SK-MEL-5 (cell line): ENCODE measurements at regions not wholly inside any gene's neighbourhood (a gene's known extent, or its start where the extent isn't known, plus 50 kb on each side); places are given as distances from the start of the nearest gene placed in this dataset.

Experiments used
- DNase-seq: peaks from one replicate; pipeline ENCODE4 v3.0.0-alpha.2; 2016; ENCODE audit warnings: low read depth, low spot score
- in situ Hi-C: cut with HindIII; loops from 2 replicates; pipeline ENCODE4 v1.10.0; 2016; ENCODE audit warnings: low sequenced_read_pairs, high pct_unique_total_duplicates, low pct_unique_long_range_greater_than_20kb

DNA sequence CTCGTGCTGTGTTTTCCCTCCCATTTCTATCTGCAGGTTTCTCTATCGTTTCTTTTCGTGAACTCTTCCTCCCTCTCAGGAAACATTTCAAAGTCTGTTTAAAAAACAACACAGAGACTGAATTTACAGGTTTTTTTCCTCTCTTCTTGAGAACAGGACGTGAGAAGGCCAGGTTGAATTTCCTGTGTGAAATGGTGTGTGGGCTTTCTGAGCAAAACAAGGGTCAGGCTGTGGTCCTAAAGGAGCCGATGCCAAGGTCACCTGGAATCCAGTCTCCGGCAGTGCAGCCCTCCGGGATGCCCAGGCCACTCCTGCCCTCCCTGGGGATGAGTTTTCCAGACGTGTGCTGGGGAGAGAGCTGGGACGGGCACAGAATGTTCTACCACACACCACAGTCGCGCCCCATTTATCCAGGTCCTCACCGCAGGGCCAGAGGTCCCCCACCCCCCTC, 62.7 kb upstream of the RUNX3 start:
- in situ Hi-C loops: no loop called here

DNA sequence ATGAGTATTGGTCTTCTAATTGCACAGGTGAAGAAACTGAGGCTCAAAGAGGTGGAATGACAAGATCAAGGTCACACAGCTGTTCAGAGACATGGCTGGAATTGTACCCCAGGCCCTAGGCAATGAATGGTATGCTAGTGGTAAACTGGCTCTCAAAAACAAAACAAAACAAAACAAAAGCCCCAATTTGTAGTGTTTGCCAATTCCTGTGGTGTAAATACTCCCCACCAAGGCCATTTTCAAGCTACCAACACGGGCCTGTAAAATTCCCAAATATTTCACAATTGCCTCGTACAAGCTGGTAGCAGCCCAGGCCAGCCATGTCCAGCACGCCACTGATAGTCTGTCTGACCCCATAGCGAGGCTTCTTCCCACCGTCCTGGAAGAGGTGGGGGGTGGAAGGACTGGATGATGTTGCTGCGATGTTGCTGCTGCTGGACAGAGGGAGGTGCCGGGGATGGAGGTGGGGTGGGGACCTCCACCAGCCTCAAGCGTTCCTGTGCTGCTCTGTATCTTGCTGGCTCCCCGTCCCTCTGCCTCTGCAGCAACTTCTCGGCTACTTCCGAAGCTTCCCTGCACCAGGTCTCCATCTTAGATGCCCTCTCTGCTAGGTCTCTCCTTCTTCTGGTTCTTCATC, 62.2 kb upstream of the RUNX3 start:
- in situ Hi-C loops: no loop called here

More for the DNA sequence above, 62.7 kb upstream of the RUNX3 start:
- DNase-seq: no peak

DNA sequence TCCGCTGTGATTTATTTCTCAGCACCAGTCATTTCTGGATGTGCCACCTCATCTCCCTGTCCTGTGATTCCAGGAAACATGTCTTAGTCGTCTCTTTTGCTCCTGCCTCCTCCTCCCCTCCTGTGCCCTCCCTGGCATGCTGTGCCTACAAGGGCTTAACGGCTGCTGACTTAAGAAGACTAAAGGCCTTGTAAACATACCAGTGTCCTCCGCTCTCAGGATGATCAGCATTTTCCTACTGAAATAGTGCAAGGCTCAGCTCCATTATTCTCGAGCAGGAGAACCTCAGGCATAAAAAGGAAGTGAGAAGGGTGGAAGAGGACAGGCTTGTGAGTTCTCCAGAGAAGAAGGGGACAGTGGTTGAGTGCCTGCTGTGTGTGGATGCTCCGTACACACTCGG, 61.6 kb upstream of the RUNX3 start:
- in situ Hi-C loops: no loop called here
- no peak for DNase-seq

More for the DNA sequence above, 62.2 kb upstream of the RUNX3 start:
- no peak for DNase-seq

DNA sequence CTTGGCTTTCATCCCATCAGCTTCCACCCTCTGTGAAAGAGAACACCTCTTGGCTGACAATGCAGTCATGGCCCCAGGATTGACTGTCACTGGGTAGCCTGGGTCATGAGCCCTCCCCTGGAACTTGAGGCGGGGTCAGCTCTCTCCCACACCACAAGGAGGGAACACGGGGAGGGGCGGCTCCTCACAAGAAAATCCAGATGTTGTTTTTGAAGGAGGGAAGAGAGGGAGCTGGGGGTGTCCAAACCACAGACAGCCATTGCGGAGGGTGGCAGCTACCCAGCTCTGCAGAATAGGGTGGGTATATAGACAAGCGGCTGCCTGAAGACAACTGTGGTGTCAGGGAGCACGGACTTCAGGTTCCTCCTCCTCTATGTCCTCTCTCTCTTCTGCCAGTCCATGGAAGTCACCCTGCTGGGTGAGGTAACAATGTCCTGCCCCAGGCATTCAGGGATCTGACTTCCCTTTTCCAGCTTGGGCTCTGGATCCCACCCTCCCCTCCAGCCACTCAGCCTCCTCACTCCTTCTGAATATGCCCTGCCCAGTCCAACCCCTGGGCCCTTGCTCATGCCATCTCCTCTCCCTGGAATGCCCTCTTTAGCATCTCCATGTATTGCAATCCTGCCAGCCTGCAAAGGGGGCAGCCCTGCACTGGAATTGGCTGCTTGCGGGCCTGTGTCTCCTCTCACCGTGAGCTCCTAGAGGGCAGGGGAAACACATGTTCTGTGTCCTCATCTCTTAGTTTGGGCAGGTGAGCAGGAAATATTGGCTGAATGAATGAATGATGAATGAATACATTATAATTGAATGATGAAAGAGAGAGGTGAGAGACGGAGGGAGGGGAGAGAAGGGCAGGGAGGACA, 60.9 kb upstream of the RUNX3 start:
- in situ Hi-C loops: no loop called here
- peak; percentile 33 for DNase-seq

DNA sequence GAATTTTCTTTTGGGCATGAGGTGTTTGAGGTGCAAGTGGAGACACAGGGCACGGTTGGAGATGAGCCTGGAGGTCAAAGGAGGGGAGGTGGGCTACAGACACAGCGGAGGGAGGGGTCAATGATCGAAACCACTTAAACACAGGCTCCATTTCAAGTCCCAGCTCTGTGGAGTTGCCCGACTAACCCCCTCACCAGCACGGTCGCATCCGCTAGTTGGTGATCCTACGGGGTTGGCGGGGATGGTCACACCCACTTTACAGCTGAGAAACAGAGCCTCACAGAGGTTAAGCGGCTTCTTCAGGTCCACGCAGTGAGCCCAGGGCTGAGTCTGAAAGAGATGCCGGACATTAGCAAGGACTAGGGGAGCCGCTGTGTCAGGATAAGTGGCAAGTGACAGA, 60.1 kb upstream of the RUNX3 start:
- in situ Hi-C loops: no loop called here

DNA sequence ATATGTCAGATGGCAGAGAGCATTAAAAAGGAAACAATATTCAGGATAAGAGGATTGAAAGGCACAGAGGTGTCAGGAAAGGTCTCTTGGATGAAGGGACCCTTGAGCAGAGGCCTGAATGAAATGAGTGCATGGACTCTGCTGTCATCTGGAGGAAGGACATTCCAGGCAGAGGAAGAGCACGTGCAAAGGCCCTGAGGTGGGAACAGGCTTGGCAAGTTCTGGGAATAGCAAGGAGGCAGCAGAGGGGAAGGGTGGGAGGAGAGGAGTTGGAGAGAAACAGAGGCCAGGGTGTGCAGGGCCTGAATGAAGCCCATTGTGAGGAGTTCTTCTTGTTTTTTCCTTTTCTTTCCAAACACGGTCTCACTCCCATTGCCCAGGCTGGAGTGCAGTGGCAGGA, 59.0 kb upstream of the RUNX3 start:
- DNase-seq: no peak
- in situ Hi-C loops: no loop called here

More for the DNA sequence above, 60.1 kb upstream of the RUNX3 start:
- no peak for DNase-seq

DNA sequence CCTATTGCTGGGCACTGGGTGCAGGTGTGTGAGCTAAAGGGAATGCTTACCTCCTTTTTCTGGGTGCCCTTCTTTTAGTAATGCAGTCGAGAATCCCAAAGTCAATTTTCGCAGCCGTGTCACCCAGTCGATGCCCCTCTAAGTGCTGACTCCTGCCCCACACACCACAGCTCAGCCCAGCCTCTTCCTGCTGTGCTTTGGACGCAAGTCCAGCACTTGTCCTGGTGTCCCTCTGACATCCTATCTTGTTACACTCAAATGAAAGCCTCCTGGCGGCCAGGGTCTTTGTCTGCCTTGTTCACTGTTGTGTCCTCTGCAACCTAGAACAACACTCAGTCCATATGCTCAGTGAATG, 58.5 kb upstream of the RUNX3 start:
- in situ Hi-C loops: no loop called here

DNA sequence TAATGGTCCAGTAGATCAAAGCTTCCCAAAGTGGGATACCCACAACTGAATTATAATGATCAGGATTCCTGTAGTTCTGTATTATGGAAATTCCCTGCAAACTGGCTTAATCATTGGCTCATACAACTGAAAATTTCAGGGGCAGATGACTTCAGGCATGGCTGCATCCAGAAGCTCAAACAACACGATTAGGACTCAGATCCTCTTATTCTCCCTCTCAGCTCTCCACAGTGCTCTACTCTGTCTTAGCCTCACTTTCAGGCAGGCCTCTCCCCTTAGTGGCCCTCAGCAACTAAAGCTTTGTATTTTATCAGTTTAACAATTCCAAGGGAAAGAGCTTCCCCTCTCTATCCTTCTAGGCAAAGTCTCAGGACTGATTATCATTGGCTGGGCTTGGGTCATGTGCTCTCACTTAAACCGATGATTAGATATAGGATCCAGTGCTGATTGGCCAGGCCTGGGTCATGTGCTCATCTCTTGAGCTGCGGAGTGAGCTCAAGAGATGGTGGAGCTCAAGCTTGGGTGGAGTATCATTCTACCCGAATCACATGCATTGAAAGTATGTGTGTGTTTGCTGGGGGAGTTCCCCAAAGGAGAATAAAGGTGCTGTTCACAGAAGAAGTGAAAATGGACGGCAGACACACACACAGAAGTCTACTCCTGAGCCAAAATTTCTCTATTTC, 57.9 kb upstream of the RUNX3 start:
- no peak for DNase-seq

More for the DNA sequence above, 58.5 kb upstream of the RUNX3 start:
- no peak for DNase-seq

DNA sequence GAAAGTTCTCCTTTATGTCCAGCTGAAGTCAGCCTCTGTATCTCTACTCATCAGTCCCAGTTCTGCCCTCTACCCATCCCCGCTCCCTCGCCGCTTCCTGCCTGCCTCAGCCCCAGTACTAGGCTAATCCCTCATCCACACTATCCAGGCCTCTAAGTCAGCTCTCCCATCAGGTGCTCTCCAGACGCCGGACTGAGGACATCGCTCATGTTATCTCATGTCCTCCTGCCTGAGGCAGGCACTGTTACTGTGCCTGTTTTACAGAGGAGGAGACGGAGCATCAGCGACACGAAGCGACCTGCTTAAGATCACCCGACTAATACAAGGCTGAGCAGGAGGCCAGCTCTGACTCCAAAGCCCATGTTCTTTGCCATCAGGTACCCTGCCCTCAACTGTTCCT, 57.3 kb upstream of the RUNX3 start:
- no peak for DNase-seq
- in situ Hi-C loops: no loop called here

More for the DNA sequence above, 57.9 kb upstream of the RUNX3 start:
- in situ Hi-C loops: no loop called here

DNA sequence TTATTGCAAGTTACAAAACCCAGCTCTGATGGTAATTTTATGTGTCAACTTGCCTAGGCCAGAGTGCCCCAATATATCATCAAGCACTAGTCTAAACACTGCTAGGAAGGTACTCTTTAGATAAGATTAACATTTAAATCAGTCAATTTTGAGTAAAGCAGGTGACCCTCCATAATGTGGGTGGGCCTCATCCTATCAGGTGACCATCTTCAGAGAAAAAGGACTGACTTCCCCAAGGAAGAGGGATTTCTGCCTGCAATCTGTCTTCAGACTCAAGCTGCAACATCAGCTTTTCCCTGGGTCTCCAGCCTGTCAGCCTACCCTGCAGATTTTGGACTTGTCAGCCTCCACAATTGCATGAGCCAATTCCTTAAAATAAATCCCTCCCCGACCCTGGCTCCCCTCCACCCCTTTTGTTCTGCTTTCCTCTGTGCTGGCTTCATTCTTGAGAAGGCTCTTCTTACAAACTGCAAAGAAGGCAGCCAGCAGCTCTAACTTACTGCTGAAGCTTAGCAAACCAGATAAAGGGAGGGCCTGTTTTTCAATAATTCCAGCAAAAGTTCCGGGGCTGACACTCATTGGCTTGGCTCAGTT, 56.4 kb upstream of the RUNX3 start:
- in situ Hi-C loops: no loop called here

DNA sequence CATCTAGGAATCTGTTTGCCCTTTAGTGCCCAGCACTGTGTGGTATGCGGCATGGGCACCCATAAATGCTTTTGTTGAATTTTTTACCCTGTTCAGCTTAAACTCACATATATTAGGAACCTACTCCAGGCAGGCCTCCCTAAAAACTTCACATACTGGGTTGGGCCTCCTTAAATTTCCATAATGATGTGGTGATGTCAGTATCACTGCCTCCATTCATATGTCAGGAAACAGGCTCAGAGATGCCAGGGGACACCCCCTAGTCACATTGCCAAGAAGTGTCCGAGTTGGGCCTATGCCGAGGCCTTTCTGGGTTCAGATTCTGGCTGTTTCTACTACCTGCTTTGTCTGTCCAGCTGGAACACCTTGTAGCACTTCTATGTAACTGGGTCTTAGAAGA, 55.7 kb upstream of the RUNX3 start:
- no peak for DNase-seq
- in situ Hi-C loops: no loop called here

More for the DNA sequence above, 56.4 kb upstream of the RUNX3 start:
- DNase-seq: no peak

DNA sequence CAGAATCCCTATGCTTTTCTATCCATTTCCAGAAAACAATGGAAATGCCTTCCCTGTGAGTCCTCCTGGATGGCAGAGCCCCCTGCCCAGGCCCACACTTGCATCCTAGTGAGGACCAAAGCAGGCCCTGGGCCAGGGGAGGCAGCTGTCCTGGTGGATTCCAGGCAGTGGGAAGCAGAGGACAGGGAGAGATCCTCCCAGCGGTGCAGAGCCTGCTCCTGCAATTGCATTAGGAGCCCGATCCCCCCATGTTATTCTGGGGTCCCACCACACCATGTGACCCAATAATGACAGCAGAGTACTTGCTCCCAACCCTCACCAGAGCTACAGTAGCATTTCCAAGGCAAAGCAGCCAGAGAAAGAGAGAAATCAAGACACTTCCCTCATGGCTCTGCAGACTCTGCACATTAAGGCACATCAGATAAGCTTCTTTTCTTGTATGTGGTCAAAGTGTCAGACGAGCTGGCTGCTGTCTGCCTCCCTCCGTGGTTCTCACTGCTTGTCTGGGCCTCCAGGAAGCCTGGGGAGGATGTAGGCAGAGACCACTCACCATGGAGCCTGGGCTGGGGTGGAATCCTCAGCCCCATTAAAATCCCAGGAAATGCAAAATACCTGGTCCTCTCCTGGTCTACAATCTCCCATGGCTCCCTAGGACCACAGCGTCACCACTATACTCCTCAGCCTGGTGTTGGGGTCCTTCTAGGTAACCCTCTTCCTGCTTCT, 54.9 kb upstream of the RUNX3 start:
- in situ Hi-C loops: no loop called here
- DNase-seq: no peak

DNA sequence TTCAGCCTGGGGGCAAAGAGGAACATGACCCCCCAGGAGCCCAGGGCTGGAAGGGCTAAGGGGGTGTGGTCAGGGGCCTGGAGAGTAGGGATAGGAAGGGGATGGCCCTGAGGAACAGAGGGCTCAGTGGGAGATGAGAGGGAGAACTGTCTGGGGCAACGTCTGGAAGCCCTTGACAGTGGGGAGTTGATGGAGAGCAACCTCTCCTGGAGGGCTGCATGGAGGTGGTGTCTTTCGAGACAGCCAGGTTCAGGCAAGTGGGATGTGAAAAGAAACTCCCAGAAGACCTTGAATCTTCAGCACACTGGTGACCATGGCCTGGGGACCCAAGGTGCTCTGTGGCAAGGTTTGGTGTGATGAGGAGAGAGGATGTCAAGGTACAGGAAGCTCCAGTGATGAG, 54.2 kb upstream of the RUNX3 start:
- DNase-seq: no peak
- in situ Hi-C loops: no loop called here

DNA sequence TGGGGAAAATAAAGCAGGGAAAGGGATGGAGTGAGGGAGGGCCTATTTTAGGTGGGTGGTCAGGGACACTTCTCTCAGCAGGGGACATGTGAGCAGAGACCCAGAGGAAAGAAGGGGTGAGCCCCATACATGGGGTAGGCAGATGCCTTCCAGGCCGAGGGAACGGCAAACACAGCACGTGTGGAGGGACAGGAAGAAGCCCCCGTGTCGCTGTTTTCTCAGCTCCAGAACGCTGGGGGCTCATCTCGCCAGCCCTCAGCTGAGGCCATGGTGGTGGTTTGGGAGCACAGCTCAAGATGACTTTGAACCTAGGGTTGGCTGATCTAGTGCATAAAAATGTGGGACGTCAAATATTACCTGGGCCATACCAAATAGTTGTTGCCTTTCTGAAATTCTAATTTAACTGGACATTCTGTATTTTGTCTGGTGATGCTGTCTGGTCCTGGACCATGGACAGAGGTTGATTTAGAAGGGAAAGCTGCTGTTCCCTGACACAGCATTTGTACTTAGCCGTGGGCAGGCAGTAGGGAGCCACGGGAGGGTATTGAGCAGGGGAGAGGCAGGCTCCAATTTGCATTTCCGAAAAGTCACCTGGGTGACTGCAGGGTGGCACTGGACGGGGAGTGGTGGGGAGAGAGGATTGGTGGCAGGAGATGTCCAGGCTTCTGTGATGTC, 53.1 kb upstream of the RUNX3 start:
- in situ Hi-C loops: no loop called here
- no peak for DNase-seq

DNA sequence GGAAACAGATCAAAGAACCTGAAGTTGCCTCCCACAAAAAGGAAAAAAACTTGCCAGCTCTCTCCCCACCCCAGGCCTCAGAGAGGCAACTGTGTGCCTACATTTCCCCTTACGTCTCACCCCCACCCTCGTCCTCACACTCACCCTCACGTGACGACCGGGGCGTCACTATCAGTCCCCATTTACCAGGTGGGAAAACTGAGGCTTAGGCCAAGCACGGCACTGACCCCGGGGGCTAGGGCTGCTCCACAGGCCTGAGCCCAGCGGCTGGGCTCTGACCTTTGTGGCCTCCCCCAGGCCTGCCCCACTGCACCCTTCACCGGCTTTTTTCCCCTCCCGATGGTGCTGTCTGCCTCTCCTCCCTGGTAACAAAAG, 51.5 kb upstream of the RUNX3 start:
- in situ Hi-C loops: no loop called here
- DNase-seq: no peak

DNA sequence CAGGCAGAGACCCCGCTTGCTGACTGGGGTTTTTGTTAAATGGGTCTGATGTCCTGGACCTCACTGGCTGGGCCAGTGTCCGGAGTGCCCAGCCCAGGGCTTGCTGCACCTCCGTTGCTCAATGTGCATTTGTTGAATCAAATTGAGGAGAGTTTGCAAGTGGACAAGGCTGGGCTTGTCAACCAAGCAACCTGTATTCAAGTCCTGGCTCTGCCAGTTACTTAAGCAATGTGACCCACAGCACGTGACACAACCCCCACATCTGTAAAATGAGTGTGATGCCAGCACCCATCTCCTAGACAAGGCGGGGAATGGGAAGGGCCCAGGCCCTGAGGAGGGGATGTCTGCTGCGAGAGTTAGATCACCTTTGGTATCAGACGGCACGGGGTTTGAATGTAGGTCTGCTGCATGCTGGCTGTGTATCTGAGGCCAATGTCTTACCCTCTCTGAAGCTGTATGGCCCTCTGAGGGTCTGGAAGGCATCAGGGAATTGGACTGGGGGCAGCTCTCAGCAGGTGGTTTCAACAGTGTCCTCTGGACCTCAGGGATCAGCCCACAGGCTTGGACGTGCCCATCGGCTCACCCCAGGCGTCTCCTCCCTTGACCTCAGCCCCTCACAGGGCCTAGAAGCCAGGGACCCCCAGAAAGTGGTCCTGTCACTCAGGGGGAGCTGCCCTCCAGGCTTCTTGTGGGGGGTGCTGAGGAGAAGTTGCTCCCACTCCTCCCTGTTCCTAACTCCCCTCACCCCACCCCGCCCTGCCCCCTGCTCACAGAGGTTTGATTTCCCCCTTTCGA, 51.0 kb upstream of the RUNX3 start:
- in situ Hi-C loops: no loop called here
- DNase-seq: no peak
